HG02763 (cell line): ENCODE measurements at regions not wholly inside any gene's neighbourhood (a gene's known extent, or its start where the extent isn't known, plus 50 kb on each side); places are given as distances from the start of the nearest gene placed in this dataset.
"Not testable (repeated sequence)": the region's sequence is repeated elsewhere in the genome, so short reads cannot be mapped to it uniquely, and the experiment has no call there.

Source experiments
- ATAC-seq: cut with Tn5 transposase; IDR thresholded peaks from one replicate; pipeline ENCODE4 v1.9.1; 2021; ENCODE audit warnings: mild to moderate bottlenecking, moderate library complexity; ENCODE audit not compliant: unreplicated experiment

- ATAC-seq: no peak
Observed at GRCh38 chr9:20240498-20240897, 381.8 kb downstream of the MLLT3 start.

GRCh38 chr9:20238921-20239320 is 383.4 kb downstream of the MLLT3 start:
- no peak for ATAC-seq

GRCh38 chr9:20237686-20238085 is 384.6 kb downstream of the MLLT3 start:
- no peak for ATAC-seq

- ATAC-seq: no peak
Observed at GRCh38 chr9:20236676-20237075, 385.6 kb downstream of the MLLT3 start.

- ATAC-seq: not testable (repeated sequence)
Observed at GRCh38 chr9:20235206-20235605, 387.1 kb downstream of the MLLT3 start.

- ATAC-seq: no peak
Observed at GRCh38 chr9:20228096-20228495, 394.2 kb downstream of the MLLT3 start.

GRCh38 chr9:20227166-20227874 is 395.0 kb downstream of the MLLT3 start:
- no peak for ATAC-seq

GRCh38 chr9:20226345-20226744 is 396.0 kb downstream of the MLLT3 start:
- no peak for ATAC-seq

GRCh38 chr9:20225826-20226225 is 396.5 kb downstream of the MLLT3 start:
- no peak for ATAC-seq

GRCh38 chr9:20224756-20225155 is 397.5 kb downstream of the MLLT3 start:
- no peak for ATAC-seq

- ATAC-seq: no peak
Observed at GRCh38 chr9:20220286-20220685, 402.0 kb downstream of the MLLT3 start.

GRCh38 chr9:20219437-20219836 is 402.9 kb downstream of the MLLT3 start:
- no peak for ATAC-seq

- ATAC-seq: no peak
Observed at GRCh38 chr9:20217596-20217995, 404.7 kb downstream of the MLLT3 start.

- ATAC-seq: no peak
Observed at GRCh38 chr9:20216438-20216837, 405.9 kb downstream of the MLLT3 start.

GRCh38 chr9:20215552-20215951 is 406.7 kb downstream of the MLLT3 start:
- ATAC-seq: no peak

- no peak for ATAC-seq
Observed at GRCh38 chr9:20212806-20213205, 409.5 kb downstream of the MLLT3 start.

GRCh38 chr9:20209391-20210340 is 412.6 kb downstream of the MLLT3 start:
- ATAC-seq: no peak

- no peak for ATAC-seq
Observed at GRCh38 chr9:20208961-20209371, 413.3 kb downstream of the MLLT3 start.

- no peak for ATAC-seq
Observed at GRCh38 chr9:20208226-20208625, 414.1 kb downstream of the MLLT3 start.

GRCh38 chr9:20207176-20207575 is 415.1 kb downstream of the MLLT3 start:
- ATAC-seq: no peak

GRCh38 chr9:20205821-20206220 is 416.5 kb downstream of the MLLT3 start:
- ATAC-seq: no peak

GRCh38 chr9:20200991-20201431 is 412.2 kb upstream of the SLC24A2 start:
- ATAC-seq: no peak
